Ishikawa (cell line): ENCODE measurements at regions not wholly inside any gene's neighbourhood (a gene's known extent, or its start where the extent isn't known, plus 50 kb on each side); places are given as distances from the start of the nearest gene placed in this dataset.

Source experiments
- CREB1 ChIP-seq: IDR thresholded peaks from 2 replicates; pipeline ENCODE4 v1.6.1; 2012; ENCODE audit warnings: low read depth
- EGR1 ChIP-seq: IDR thresholded peaks from 2 replicates; pipeline ENCODE4 v1.6.1; 2012
- EP300 ChIP-seq: IDR thresholded peaks from 2 replicates; pipeline ENCODE4 v1.6.1; 2012; ENCODE audit warnings: borderline replicate concordance
- MAX ChIP-seq: IDR thresholded peaks from 2 replicates; pipeline ENCODE4 v1.6.1; 2012
- RAD21 ChIP-seq: IDR thresholded peaks from 2 replicates; pipeline ENCODE4 v1.6.1; 2012; ENCODE audit warnings: low read depth
- REST ChIP-seq: IDR thresholded peaks from 2 replicates; pipeline ENCODE4 v1.6.1; 2012; ENCODE audit warnings: low read depth, mild to moderate bottlenecking
- TAF1 ChIP-seq: IDR thresholded peaks from 2 replicates; pipeline ENCODE4 v1.6.1; 2012; ENCODE audit warnings: low read depth, mild to moderate bottlenecking
- TCF12 ChIP-seq: IDR thresholded peaks from 2 replicates; pipeline ENCODE4 v1.6.1; 2012; ENCODE audit warnings: low read depth
- USF1 ChIP-seq: IDR thresholded peaks from 2 replicates; pipeline ENCODE4 v1.6.1; 2012

- TF ChIP-seq TCF12 (no peak), MAX (no peak), EGR1 (no peak), CREB1 (no peak), USF1 (no peak), TAF1 (no peak), EP300 (no peak), RAD21 (no peak), REST (no peak)
Measured at GRCh38 chr22:49011769-49012648, 815.7 kb downstream of the BRD1 start.
